Ovary (tissue), 3 donors: ENCODE measurements at regions not wholly inside any gene's neighbourhood (a gene's known extent, or its start where the extent isn't known, plus 50 kb on each side); places are given as distances from the start of the nearest gene placed in this dataset.

Experiments used
- EP300 ChIP-seq: sonication (generic); formaldehyde crosslinking; IDR thresholded peaks from one replicate; pipeline ENCODE4 v1.6.1; 2017; ENCODE audit warnings: antibody characterized with exemption
- POLR2A ChIP-seq: fragments of 450-650 bp; IDR thresholded peaks from one replicate; pipeline ENCODE4 v1.6.1; 2017; ENCODE audit warnings: antibody characterized with exemption, mild to moderate bottlenecking, moderate library complexity
- TF ChIP-seq, protein P1 (sequence below), 3 donors: fragments of 450-650 bp in 2 of 3; fragments of 200-600 bp in 1 of 3; IDR thresholded peaks; one replicate each; pipeline versions ENCODE4 v1.5.1 to v1.8.0; 2016 to 2022; ENCODE audit warnings: antibody characterized with exemption in 3 of 3, mild to moderate bottlenecking in 1 of 3
- donor health status: DM: no; HTN: no; CAD: no.

DNA sequence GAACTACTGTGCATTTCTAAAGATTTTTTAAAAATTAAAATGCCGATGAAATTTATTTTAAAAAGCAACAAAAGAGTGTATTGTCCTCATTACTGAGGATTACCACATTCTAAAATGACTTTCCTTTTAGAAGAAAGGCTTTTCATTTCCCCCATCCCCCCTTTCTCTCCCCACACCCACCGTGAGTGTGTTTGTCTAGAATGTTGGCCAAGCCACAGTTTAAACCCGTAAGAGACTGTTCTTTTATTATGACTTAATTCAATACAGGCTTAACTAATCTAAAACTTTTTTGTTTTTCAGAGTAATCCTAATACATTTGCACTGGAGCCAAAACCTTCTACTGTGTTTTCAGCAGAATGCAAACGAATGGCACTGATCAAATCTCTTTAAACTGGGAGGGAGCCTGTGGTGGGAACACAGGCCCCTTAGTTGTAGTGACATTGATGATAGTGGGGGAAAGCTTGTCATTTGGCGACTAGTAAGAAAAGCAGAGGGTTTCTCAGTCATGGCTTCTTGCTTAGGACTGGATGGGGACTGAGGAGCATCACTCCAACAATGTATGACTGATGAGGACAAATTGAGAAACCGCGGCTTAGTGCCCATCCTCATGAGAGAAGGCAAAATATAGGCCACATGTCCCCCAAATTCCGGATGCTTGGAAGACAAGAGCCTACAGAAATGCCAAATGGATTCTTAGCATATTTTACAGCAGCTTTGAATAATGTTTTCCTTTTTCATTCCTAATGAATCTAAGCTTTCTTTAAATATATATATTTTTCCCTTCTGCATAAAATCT lies 154.0 kb upstream of the SMIM21 start:
- TF ChIP-seq, protein P1, sequence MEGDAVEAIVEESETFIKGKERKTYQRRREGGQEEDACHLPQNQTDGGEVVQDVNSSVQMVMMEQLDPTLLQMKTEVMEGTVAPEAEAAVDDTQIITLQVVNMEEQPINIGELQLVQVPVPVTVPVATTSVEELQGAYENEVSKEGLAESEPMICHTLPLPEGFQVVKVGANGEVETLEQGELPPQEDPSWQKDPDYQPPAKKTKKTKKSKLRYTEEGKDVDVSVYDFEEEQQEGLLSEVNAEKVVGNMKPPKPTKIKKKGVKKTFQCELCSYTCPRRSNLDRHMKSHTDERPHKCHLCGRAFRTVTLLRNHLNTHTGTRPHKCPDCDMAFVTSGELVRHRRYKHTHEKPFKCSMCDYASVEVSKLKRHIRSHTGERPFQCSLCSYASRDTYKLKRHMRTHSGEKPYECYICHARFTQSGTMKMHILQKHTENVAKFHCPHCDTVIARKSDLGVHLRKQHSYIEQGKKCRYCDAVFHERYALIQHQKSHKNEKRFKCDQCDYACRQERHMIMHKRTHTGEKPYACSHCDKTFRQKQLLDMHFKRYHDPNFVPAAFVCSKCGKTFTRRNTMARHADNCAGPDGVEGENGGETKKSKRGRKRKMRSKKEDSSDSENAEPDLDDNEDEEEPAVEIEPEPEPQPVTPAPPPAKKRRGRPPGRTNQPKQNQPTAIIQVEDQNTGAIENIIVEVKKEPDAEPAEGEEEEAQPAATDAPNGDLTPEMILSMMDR (IDR thresholded peaks at IDR 0.05) = no peak
- TF ChIP-seq EP300 (no peak), POLR2A (no peak)
